Mucosa of stomach (tissue), 1 donor: ENCODE measurements at regions not wholly inside any gene's neighbourhood (a gene's known extent, or its start where the extent isn't known, plus 50 kb on each side); places are given as distances from the start of the nearest gene placed in this dataset.

Experiments used
- H3K27me3 ChIP-seq: one replicate; pipeline ENCODE4 v1.7.0; 2013; ENCODE audit warnings: mild to moderate bottlenecking, low read length; ENCODE audit not compliant: control insufficient read depth, insufficient read depth
- H3K36me3 ChIP-seq: one replicate; pipeline ENCODE4 v1.7.0; 2013; ENCODE audit warnings: low read length; ENCODE audit not compliant: control insufficient read depth, insufficient read depth
- H3K4me1 ChIP-seq: one replicate; pipeline ENCODE4 v1.7.0; 2013; ENCODE audit warnings: mild to moderate bottlenecking, low read length; ENCODE audit not compliant: control insufficient read depth, insufficient read depth
- H3K4me3 ChIP-seq: one replicate; pipeline ENCODE4 v1.7.0; 2013; ENCODE audit warnings: low read length
- H3K9ac ChIP-seq: one replicate; pipeline ENCODE4 v1.7.0; 2013; ENCODE audit warnings: mild to moderate bottlenecking, low read length, moderate library complexity
- H3K9me3 ChIP-seq: one replicate; pipeline ENCODE4 v1.7.0; 2013; ENCODE audit warnings: mild to moderate bottlenecking, low read length, moderate library complexity; ENCODE audit not compliant: control insufficient read depth
- donor health status: Pancreatic carcinoma.

DNA sequence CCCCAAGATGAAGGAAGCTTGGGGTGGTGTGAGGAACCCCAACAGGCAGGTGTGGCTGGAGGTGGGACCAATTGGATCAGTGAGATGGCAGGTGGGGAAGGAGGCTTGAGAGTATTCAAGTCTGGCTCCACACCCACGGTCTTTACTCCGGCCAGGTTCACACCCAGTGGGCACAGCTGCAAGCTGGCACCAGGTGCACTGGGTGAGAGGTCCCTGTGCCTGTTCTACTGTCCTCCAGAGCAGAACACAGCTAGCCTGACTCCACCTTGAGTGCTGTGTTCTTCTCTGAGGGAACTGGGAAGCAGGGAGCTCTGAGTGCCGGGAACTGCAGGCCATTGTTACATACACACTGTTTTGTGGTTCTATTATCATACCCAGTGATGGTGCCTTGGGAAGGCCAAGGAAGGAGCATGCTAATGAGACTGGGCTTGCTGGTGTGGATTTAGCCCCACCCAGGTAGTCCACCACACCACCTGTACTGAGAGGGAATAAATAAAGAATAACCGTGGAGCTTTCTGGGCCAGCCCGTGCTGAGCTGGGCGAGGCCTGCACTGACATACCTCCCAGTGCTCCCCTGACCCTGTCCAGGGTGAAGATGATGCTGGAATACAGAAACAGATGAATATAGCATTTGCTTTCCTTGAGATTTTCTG is 93.4 kb downstream of the ABHD5 start:
- H3K9ac ChIP-seq: no peak overlapping the region
- no peak overlapping the region for H3K4me3 ChIP-seq
- H3K36me3 ChIP-seq: no peaks in the 10 kb centered on the region
- H3K27me3 ChIP-seq: peaks cover 10% of the 10 kb centered on the region
- H3K4me1 ChIP-seq: no peaks in the 10 kb centered on the region
- no peaks in the 10 kb centered on the region for H3K9me3 ChIP-seq

DNA sequence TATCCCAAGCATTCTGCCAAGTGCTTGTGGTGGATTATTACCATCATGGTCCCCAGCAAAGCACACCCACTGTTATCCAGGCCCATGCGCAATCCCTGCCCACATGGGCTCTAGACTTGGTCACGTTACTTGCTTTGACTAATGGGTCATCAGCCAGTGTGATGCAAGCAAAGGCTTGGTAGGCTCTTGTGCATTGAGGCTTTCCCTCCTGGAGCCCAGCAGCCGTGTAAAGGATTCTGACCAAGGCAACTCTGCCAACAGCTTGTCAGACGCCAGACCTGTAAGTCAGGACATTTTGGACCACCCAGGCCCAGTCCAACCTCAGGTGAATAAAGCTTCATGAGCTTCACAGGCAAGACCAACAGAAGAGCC is 93.9 kb downstream of the ABHD5 start:
- Histone ChIP-seq H3K27me3 (peaks cover 10% of the 10 kb centered on the region), H3K9me3 (no peaks in the 10 kb centered on the region), H3K36me3 (no peaks in the 10 kb centered on the region), H3K4me1 (no peaks in the 10 kb centered on the region), H3K4me3 (no peak overlapping the region), H3K9ac (no peak overlapping the region)

DNA sequence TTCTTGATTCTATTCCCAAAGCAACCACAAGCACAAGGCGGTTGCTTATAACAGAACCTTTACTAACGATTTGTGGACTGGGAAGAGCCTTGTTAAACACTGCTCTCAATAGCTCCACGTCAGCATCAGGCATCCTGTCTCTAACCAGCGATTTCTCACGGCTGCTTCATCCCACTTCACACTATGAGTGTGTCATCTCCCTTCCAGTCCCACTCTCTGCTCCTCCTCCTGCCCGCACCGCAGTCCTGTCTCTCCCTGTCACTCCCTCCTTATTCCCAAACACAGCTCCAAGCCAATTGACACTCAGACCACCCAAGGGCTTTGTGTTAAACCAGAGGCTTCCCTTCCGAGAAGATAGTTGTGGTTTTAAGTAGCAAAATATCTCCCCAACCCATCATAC is 94.8 kb downstream of the ABHD5 start:
- Histone ChIP-seq H3K4me1 (no peaks in the 10 kb centered on the region), H3K9ac (no peak overlapping the region), H3K27me3 (peaks cover 14% of the 10 kb centered on the region), H3K9me3 (no peaks in the 10 kb centered on the region), H3K36me3 (no peaks in the 10 kb centered on the region), H3K4me3 (no peak overlapping the region)

DNA sequence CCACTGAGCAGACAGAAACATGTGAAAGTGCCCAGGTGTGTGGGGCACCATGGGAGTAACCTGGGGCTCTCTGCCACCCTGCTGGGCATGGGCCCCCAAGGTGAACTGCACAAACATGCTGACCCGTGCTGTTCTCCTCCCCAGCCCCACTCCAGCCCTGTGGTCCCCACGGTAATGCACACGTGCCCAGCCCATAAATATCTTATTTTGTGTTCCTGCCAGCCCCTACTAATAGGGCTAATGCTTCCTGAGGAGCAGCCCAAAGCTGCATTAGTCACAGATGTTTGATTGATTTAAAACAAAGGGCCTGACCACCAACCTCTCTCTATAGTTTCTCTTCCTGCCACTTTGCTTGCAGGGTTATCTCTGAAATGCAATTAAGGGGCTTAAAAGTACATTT is 95.4 kb downstream of the ABHD5 start:
- Histone ChIP-seq H3K9ac (no peak overlapping the region), H3K9me3 (no peaks in the 10 kb centered on the region), H3K36me3 (no peaks in the 10 kb centered on the region), H3K4me3 (no peak overlapping the region), H3K27me3 (peaks cover 14% of the 10 kb centered on the region), H3K4me1 (no peaks in the 10 kb centered on the region)

DNA sequence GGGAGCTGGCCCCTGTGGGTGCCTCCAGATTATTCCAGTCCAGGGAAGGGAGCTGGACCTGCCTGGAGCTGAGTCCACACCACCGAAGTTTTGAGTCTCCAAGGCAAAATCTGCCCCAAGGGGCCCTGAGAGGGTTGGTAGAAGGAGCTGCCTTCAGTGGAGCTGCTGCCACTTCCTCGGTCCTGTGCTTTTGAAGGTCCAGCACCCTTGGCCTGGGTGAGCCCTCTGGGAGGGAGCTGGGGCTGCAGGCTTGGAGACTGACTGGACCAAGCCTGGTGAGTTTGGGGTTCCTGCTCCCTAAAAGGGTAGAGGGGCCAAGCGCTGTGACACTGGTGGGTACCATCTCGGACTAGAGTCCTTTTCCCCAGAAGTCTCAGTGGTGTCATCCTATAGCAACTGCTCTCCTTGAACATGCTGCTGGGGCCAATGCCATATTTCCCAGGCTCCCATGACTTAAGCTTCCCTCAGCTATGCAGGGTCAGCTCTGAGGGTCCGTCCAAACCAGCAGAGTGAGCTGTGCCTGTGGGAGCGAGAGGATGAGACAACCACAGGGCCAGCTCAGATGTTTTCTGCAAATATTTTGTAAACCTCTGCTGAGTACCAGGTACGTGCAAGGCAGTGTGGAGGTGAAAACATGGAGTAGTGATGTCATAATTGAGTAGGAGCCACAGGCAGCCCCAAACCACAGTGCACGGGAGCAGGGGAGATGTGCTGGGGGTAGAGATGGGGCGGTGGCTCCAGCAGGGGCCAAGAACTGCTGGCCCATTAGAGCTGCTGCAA is 96.0 kb downstream of the ABHD5 start:
- no peaks in the 10 kb centered on the region for H3K9me3 ChIP-seq
- peaks cover 14% of the 10 kb centered on the region for H3K27me3 ChIP-seq
- no peak overlapping the region for H3K4me3 ChIP-seq
- H3K36me3 ChIP-seq: no peaks in the 10 kb centered on the region
- H3K9ac ChIP-seq: no peak overlapping the region
- no peaks in the 10 kb centered on the region for H3K4me1 ChIP-seq

DNA sequence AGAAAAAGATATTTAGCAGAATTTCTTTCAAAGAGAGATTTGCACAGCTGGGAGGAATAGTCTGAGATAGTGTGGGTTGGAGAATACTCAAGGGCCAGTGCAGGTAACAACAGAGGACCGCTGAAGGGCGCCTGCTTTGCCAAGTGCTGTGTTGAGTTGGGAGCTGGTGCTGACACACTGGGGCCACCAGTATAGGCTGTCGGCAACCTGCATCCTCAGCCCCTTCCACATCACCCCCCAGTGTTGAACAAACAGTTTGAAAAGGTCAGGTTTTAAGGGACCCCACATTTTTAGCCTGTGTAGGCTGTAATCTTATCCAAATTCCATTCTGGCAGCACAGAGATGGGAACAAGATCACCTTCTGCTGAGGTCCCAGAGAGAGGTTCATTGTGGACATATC is 96.6 kb downstream of the ABHD5 start:
- no peak overlapping the region for H3K4me3 ChIP-seq
- peaks cover 14% of the 10 kb centered on the region for H3K27me3 ChIP-seq
- H3K4me1 ChIP-seq: no peaks in the 10 kb centered on the region
- H3K9me3 ChIP-seq: no peaks in the 10 kb centered on the region
- no peak overlapping the region for H3K9ac ChIP-seq
- H3K36me3 ChIP-seq: no peaks in the 10 kb centered on the region

DNA sequence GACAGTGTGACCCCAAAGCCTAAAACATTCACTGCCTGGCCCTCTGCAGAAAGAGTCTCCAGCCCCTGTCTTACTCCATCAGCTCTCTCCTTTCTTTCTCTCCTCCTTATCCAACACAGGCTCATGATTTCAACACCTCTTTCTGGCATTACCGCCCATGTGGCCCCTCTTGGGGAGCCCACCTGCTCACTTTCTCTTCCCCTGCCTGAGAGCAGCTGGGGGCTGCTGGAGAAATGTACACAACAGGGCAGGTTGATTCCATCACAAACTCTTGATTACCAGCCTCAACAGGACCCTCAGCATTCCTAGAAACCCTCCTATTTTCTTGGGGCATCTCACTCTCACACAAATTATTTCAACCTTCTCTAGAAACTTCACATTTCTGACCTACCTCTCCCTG is 98.3 kb downstream of the ABHD5 start:
- H3K9ac ChIP-seq: no peak overlapping the region
- H3K9me3 ChIP-seq: no peaks in the 10 kb centered on the region
- no peaks in the 10 kb centered on the region for H3K36me3 ChIP-seq
- H3K4me3 ChIP-seq: no peak overlapping the region
- no peaks in the 10 kb centered on the region for H3K4me1 ChIP-seq
- peaks cover 14% of the 10 kb centered on the region for H3K27me3 ChIP-seq

DNA sequence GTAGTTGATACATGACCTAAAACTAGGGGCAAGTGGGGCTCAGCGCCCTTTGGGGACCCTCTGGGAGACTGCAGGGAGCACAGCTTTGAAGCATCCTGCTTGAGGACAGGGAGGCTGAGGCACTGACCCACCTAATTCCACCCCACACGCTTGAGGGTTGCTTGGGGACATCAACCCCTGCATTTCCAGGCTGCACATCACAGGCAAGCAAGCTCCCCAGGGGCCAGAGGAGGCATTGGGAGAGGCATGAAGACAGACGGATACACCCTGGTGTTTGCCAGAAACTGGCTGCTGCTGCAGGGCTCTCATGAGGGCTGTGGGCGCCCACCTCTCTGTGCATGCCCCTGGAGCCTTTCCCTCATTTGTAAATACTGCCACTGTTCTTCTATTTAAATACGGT is 99.3 kb downstream of the ABHD5 start:
- H3K9me3 ChIP-seq: no peaks in the 10 kb centered on the region
- no peak overlapping the region for H3K4me3 ChIP-seq
- H3K4me1 ChIP-seq: no peaks in the 10 kb centered on the region
- no peaks in the 10 kb centered on the region for H3K36me3 ChIP-seq
- H3K9ac ChIP-seq: no peak overlapping the region
- H3K27me3 ChIP-seq: peaks cover 17% of the 10 kb centered on the region

DNA sequence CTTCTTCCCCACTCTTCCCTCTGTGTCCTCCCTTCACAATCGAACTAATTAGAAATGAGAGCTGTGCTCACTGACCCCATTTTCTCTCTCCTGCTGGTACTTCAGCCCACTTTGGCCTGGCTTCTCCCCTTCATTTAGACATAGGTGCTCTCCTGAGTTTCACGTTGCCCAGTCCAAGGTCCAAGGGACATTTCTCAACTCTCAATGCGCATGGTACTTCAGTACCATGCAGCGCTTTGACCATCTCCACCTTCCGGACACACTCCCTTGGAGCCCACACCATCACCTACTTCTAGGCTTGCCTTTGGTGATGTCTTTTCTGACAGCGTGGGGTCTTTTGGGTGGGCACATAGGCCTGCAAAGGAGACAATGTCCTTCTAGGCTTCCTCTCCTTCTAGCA is 99.7 kb downstream of the ABHD5 start:
- H3K27me3 ChIP-seq: peaks cover 17% of the 10 kb centered on the region
- H3K4me3 ChIP-seq: no peak overlapping the region
- H3K4me1 ChIP-seq: no peaks in the 10 kb centered on the region
- H3K36me3 ChIP-seq: no peaks in the 10 kb centered on the region
- no peak overlapping the region for H3K9ac ChIP-seq
- no peaks in the 10 kb centered on the region for H3K9me3 ChIP-seq

DNA sequence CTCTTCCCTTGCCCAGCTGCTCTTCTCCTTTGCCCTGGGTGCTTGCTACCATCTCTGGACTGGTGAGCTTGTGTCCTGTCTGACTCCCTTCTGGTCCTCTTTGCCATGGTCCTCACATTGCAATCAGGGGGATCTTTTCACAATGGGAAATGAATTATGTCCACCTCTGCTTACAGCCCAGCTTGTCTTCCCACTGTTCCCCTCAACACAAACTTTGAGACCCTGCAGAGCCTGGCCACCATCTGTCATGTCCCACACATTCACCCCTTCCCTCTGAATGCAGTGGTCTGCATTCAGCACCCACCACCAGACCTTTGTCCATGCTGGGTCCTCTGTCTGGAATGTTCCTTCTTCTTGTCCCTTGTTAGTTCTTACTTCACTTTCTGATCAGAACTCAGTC is 100.5 kb downstream of the ABHD5 start:
- H3K9me3 ChIP-seq: no peaks in the 10 kb centered on the region
- no peak overlapping the region for H3K4me3 ChIP-seq
- peaks cover 17% of the 10 kb centered on the region for H3K27me3 ChIP-seq
- H3K4me1 ChIP-seq: no peaks in the 10 kb centered on the region
- H3K36me3 ChIP-seq: no peaks in the 10 kb centered on the region
- H3K9ac ChIP-seq: no peak overlapping the region

DNA sequence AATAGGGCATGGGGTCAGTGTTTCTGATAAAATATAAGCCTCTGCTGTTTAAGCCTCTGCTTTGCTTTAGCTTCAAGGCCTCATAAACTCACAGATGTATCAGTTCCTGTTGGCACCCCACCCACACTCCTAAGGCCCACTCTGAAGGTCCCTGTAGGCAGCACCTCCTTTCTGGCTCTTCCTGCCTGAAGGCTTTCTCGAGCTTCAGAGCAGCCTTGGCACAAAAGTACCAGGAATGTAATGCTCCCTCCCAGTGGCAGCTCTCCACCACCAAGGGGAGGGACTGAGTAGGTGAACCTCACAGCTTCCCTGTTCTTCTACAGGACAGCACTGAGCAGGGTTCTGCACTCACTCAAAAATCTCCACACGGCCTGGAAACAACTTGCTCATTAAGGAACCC is 102.2 kb downstream of the ABHD5 start:
- H3K36me3 ChIP-seq: no peaks in the 10 kb centered on the region
- H3K9me3 ChIP-seq: no peaks in the 10 kb centered on the region
- no peaks in the 10 kb centered on the region for H3K4me1 ChIP-seq
- no peak overlapping the region for H3K4me3 ChIP-seq
- H3K27me3 ChIP-seq: peaks cover 8% of the 10 kb centered on the region
- no peak overlapping the region for H3K9ac ChIP-seq

DNA sequence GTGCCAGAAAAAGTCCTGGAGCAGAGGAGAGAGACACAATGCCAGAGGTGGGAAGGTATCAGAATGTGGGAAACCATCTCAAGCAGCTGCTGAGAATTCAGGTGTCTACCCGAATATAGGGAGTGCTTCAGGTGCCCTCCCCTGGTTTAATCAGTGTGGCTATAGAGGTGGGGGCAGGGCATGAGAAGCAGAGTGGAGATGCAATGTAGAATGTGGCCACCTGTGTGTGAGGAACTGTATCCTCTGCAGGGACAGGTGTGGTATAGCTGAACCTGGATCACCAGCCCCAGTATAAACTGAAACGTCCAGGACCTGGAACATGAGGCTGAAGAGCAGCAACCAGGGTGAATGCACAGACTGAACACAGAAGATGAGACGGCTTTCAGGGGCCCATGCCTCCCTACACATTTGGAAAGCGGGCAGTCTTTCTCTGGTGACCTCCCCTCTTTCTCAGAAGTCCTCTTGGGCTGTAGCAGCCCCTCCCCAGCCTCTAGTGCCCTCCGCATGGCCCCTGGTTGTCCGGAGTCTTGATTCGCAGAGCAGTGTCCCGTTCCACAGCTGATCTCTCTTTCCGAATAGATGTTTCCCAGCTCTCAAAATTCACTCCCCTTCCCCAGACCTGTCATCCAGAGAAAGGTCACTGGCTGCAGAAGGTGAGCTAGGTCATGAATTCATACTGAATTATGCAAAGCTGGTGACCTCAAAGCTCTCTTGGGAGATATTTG is 103.1 kb downstream of the ABHD5 start:
- no peaks in the 10 kb centered on the region for H3K4me1 ChIP-seq
- H3K9me3 ChIP-seq: no peaks in the 10 kb centered on the region
- peaks cover 8% of the 10 kb centered on the region for H3K27me3 ChIP-seq
- no peak overlapping the region for H3K4me3 ChIP-seq
- H3K9ac ChIP-seq: no peak overlapping the region
- no peaks in the 10 kb centered on the region for H3K36me3 ChIP-seq
